ENCODE measurements at regions not wholly inside any gene's neighbourhood (a gene's known extent, or its start where the extent isn't known, plus 50 kb on each side); places are given as distances from the start of the nearest gene placed in this dataset.
A peak's percentile ranks its signal among the peaks of the same experiment; 100 is the strongest.

DNA sequence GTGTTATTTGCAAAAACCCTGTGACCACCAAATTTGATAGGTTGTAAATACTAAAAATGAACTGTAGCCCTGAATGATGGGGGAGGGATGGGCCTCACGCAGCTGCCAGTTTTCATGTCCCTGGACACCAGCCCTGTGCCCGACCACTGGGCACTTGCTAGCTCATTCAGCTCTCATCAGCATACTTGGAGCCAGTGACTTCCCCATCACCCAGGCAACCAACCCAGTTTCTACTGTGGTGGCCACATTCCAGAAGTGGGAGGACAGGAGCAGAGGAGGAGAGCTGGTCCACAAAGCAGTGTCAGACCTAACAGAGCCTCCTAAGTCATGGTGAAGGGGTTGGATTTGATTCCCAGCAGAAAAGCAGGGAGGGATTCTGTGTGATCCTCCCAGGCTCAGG lies 128.2 kb downstream of the CPEB2 start:
- no peak for DNase-seq

GRCh38 chr4:15131551-15131950 lies 129.3 kb downstream of the CPEB2 start:
- DNase-seq: no peak

DNA sequence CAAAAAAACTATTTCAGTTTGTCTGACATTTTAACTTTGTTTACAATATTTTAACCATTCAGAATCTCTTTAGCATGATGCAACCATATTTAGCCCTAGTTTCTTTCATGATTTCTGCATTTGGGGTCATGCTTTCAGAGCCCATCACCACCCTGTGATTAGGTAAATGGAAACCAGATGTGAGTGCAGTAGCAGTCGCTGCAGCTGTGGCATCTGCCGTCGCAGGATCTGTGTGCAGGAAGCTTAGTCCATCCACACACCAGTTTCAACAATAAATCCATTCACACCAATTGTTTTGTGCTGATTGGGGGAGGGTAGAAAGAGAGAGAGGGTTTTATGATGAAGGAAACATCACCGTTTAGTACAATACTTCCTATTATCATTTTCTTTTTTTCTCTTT lies 130.5 kb downstream of the CPEB2 start:
- DNase-seq: no peak

- no peak for DNase-seq
Observed at GRCh38 chr4:15139599-15139998, 137.3 kb downstream of the CPEB2 start.

DNA sequence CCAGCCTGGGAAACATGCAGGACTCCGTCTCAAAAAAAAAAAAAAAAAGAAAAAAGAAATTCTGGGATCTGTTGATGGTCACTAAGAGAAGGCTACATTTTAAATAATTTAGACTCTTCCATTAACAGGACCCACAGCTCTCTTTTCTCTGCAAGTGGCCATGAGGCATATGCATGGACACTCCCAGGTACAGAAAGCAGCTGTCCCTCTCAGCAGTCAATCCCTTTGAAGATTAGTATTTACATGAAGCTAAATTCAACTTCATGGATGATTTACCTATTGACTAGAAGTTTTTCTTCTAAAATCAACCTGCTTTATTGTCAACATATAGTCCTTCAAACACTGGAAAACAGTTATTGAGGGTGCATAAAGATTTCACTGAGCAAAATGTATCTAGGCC lies 139.9 kb downstream of the CPEB2 start:
- DNase-seq: no peak

GRCh38 chr4:15143551-15143950 lies 141.3 kb downstream of the CPEB2 start:
- no peak for DNase-seq

GRCh38 chr4:15144249-15144966 lies 142.1 kb downstream of the CPEB2 start:
- DNase-seq: no peak

GRCh38 chr4:15144967-15145295 lies 142.7 kb downstream of the CPEB2 start:
- no peak for DNase-seq

DNA sequence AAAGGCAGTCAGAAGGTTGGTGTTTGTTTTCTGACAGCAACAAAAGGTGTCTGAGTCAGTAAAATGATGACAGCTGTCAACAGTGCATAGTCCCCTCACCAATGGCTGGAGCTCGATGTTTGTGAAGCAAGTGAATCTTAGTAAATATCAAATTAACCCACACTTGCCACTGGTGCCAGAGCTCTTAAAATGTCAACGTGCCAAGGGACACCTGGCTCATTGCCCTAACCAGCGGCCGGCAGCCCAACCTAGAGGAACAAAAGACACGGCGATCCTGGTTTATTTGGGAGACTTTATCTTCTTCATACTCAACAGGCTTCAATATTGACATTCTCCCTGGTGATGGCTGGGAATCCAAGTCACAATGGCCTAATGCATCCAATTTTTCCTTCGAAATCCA lies 143.4 kb downstream of the CPEB2 start:
- DNase-seq: no peak

GRCh38 chr4:15147714-15148113 lies 145.4 kb downstream of the CPEB2 start:
- DNase-seq: no peak

GRCh38 chr4:15148199-15148598 lies 145.9 kb downstream of the CPEB2 start:
- DNase-seq: no peak

DNA sequence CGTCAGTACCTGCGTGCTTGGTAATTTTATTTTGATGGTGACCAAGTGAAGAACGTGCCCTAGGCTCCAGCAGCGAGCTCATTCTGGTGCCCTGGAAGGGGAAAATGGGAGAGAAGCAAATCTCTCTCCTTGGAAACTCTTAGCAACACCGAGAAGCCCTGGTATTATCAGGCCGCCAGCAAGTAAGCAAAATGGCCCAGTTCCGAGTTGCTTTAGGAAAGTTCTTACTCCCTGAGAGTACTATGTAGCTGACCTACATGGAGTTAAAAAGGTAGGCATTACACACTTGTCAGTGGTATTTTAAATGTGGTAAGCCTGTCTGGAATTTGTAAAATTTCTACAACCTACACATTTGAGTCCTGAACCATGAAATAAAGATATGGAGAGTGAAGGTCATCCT lies 146.4 kb downstream of the CPEB2 start:
- DNase-seq: no peak

DNA sequence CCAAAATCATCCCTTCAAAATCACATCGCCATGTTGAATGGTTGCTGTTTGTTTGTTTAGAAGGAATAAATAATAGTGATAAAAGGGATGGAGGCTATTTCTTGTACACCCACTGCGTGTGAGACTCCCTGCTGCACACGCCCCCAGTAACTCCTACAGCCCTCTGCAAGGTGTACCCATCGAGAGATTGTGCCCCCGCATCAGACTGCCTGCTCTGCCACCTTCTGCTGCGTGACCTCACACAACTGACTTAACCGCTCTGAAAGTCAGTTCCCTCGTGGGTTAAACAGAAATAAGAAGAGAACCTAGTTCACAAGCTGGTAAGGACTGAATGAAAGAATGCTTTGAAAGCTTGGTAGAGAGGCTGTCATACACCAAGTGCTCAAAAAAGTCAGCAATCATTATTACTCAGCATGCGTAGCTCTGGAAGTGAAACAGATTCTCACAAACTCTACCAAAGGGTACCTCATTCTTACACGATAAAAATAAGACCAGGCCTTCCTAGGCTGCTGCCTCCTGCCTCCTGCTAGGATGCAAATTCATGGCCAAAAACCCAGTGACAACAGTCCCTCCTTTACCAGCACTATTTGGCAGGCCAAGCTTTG lies 147.1 kb downstream of the CPEB2 start:
- DNase-seq: no peak

- peak; percentile 35 for DNase-seq
Observed at GRCh38 chr4:15149839-15150592, 147.7 kb downstream of the CPEB2 start.

DNA sequence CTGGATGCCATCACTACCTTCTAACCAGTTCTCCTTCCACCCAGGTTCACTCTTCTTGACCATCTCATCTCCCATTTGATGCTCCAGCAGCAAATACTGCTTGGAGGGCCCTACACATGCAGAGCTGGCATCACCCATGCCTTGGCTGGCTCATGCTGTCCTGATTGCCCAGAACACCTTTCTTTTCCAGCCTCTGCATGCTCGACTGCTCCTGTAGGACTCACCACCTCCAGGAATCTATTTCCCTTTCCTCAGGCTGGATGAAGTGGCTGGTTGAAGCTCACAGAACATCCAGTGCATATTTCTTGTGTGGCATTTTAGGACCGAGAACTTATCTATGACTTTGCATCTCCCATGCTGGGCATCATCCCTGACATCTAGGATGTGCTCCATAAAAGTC lies 148.3 kb downstream of the CPEB2 start:
- no peak for DNase-seq

GRCh38 chr4:15151033-15151432 lies 148.8 kb downstream of the CPEB2 start:
- no peak for DNase-seq

- no peak for DNase-seq
Observed at GRCh38 chr4:15153662-15154061, 151.4 kb downstream of the CPEB2 start.

DNA sequence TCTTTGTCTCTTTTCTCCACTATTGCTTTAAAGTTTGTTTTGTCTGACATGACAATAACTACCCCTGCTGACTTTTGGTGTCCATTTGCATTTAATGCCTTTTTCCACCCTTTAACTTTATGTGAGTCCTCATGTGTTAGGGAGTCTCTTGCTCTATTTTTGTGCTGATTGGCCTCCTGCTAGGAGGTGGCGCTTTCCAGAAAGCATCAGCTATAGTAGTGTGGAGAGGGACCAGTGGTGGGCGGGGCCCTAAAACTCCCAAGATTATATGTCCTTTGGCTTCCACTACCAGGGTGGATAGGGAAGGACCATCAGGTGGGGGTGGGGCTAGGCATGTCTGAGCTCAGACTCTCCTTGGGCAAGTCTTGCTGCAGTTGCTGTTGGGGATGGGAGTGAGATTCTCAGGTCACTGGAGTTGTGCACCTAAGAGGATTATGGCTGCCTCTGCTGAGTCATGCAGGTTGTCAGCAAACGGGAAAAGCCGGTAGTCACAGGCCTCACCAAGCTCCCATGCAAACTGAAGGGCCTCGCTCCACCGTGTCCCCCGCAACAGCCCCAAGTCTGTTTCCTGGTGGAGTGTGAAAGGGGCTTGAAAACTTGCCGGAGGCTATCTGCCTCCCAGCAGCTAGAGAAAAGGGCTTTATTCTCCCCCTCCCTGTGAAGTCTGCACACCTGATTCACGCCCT lies 156.3 kb downstream of the CPEB2 start:
- DNase-seq: no peak

DNA sequence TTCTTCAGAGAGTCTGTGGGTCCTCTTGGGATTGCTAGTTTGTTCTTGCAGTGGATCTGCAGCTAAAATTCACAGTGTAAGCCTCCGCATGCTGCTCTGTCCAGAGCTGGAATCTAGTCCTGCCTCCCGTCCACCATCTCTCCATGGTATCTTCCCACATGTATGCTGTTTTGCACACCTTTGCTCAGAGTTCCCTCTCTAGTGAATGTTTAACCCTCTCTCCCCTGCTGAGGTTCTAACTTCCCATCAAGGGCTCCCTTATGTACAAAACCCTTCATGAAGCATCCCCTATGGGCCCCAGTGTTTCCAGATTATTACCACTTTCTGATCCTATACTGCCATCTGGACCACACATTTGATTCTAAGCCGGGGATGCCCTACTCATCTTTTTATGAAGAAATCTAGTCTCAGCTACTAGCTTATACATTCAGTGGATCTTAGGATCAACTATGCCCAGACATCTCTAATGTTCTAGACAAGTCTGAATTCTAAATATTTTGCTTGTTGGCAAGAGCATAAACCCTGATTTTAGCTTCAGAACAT lies 157.3 kb downstream of the CPEB2 start:
- no peak for DNase-seq

DNA sequence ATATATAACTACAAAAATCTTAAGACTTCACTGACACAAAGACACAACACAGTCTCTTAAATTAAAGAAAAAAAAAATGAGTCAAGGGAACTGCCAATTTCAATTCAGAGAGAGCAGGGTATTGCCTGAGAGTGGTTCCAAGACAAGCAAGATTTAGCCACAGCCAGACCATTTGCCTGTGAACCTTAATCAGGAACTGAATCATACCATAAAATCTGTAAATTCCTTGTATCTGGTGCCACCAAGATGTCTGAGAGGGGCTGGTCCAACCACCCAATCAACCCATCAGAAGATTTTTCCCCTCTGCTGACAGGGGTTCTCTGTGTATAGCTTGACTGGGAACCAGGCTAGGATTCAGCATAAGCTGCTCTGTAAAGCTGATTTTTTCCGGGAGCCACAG lies 159.2 kb downstream of the CPEB2 start:
- DNase-seq: no peak

DNA sequence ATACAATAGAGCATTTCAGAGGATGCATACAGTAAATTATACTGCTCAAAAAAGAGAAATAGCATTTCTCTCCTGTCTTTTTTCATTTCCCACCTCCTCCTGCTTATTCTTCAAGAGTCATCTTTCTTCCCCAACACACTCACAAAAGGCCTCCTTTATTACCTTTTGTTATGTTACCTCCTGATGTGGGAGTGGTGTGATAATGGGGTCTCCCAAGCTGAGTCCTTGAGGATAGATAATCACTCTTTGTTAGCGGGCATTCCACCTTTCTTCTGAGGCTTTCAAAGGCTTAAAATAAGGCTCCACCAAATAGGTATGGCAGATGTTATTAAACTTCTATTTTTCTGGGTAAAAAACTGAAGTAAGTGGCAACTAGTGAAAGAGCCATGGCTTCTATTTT lies 159.8 kb downstream of the CPEB2 start:
- DNase-seq: no peak

DNA sequence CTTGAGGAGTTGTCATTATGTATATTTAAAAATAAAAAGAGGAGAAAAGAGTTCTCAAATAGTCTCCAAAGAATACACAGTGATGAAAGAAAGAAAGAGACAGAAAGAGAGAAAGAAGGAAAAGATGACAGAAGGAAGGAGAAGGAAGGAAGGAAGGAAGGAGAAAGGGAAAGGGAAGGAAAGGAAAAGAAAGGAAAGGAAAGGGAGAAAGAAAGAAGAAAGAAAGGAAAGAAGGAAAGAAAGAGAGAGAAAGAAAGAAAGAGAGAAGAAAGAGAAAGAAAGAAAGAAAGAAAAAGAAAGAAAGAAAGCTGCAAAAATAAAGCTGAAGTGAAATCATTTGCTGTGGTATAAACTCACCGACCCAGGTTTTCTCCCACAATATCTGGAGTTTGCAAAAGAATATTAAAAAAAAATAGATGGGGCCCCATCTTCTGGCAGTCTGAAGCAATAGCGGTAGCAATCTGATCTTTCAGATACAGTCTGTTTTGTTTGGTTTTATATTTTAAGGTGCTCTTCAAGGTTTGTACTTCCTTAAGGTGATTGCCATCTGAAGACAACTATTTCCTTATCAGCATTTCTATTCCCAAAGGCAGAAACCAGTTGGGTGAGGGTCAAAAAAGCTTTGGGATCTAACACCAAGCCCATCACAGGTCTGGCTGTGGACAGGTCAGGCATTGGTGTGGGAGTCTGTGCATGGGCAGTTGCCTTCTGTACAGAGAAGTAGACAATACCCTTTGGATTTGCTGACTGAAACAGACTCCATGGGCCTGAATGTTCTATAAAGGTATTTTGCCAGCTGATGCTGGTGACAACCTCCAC lies 160.4 kb downstream of the CPEB2 start:
- DNase-seq: no peak

DNA sequence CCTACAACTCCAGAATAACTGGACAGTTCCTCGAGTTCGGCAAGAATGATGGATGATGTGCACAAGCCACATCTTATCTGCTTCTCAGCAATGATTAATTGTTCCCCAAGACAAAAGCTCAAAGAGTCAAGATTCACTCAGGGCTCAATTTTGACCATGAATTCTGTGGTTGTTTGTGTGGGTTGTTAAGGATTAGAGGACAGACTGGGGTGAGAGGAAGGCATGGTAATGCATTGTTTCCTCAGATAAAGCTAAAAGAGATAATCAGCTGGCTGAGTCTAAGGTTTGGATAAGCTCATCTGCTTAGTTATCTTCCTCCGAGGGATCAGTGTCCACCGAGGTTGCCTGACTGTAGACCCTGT lies 161.0 kb downstream of the CPEB2 start:
- peak; percentile 72 for DNase-seq
